NCI-H2227 treated with DMSO at 0.1 percent for 48 hours (cell line): ENCODE measurements at regions not wholly inside any gene's neighbourhood (a gene's known extent, or its start where the extent isn't known, plus 50 kb on each side); places are given as distances from the start of the nearest gene placed in this dataset.

Experiments used
- DNase-seq: peaks from one replicate; lab custom pipeline; 2025; lab: John Stamatoyannopoulos, UW

GRCh38 chr2:238688193-238689153 lies 159.4 kb upstream of the TWIST2 start:
- no peak for DNase-seq

DNA sequence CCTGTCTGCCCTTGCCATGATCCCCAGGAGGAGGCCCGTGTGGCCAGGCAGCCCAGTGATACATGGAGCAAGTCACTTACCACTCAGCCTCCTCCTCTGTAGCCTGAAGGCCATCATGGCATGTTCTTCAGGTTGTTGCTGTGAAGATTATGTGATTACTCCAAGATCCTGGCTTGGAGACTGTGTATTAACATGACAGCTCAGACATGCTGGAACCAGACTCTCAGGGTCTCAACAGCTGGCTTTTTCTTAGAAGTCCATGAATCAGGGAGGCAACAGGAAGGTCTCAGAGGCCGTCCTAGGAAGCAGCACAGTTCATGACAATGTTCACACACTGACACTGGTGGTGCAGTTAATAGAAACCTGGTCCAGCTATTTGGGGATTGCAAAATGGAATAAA lies 158.6 kb upstream of the TWIST2 start:
- no peak for DNase-seq

- no peak for DNase-seq
These were observed 158.0 kb upstream of the TWIST2 start for GRCh38 chr2:238689871-238690389.

- no peak for DNase-seq
These were observed 157.4 kb upstream of the TWIST2 start for GRCh38 chr2:238690511-238690910.

GRCh38 chr2:238691596-238692491 lies 156.0 kb upstream of the TWIST2 start:
- no peak for DNase-seq

GRCh38 chr2:238692562-238692961 lies 155.3 kb upstream of the TWIST2 start:
- no peak for DNase-seq

- no peak for DNase-seq
These were observed 154.4 kb upstream of the TWIST2 start for GRCh38 chr2:238693337-238694093.

GRCh38 chr2:238694136-238694755 lies 153.6 kb upstream of the TWIST2 start:
- DNase-seq: no peak

DNA sequence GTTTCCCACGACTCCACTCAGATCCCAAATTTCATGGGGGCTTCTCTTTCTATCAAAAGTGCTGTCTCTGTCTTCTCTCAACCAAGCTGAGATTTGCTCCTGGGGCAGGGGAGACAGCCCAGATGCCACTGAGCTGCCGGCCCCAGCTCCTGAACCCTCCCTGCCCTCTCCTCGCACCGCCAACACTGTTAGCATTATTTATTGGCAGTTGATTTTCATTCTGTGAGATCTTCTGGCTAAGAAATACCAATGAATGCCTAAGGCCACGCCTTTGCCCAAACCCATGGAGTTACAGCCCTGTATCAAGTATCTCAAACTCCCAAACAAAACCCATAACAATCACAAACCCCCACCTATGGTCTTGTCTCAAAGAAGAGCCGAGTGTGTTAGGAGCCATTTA lies 153.0 kb upstream of the TWIST2 start:
- no peak for DNase-seq

GRCh38 chr2:238695538-238695937 lies 152.3 kb upstream of the TWIST2 start:
- no peak for DNase-seq

DNA sequence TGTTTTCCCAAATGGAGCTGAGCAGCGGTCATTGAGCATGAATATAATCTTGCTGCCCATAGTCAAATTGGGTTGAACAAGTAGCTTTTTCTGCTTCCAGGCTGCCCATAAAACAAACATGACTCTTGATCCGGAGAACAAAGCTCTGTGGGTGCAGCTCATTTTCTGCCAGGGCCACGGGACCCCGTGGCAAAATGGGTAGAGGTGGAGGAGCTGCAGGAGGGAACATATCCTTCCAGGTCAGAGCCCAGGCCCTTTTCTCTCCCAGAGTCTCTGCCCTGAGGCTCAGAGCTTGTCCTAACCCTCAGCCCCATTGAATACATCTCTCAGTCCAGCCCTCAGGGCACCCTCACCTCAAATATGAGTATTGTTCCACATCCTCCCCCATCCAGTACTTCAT lies 151.6 kb upstream of the TWIST2 start:
- DNase-seq: no peak

DNA sequence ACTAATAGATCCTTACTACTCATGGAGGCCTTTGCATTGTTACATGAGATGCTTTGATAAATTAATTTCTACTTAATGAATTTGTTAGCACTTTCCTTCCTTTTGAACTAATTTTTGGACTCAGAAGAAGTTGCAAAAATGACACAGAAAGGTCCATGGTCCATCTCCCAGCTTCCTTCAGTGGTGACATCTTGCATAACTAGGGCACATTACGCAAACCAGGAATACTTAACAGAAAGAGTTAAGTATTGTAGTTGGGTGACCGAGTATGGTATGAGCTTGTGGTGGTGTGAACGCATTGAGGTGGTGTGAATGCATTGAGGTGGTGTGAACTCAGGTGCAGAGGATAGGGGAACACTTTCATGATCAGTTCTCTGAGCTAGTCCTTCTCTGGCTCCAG lies 151.1 kb upstream of the TWIST2 start:
- DNase-seq: no peak

DNA sequence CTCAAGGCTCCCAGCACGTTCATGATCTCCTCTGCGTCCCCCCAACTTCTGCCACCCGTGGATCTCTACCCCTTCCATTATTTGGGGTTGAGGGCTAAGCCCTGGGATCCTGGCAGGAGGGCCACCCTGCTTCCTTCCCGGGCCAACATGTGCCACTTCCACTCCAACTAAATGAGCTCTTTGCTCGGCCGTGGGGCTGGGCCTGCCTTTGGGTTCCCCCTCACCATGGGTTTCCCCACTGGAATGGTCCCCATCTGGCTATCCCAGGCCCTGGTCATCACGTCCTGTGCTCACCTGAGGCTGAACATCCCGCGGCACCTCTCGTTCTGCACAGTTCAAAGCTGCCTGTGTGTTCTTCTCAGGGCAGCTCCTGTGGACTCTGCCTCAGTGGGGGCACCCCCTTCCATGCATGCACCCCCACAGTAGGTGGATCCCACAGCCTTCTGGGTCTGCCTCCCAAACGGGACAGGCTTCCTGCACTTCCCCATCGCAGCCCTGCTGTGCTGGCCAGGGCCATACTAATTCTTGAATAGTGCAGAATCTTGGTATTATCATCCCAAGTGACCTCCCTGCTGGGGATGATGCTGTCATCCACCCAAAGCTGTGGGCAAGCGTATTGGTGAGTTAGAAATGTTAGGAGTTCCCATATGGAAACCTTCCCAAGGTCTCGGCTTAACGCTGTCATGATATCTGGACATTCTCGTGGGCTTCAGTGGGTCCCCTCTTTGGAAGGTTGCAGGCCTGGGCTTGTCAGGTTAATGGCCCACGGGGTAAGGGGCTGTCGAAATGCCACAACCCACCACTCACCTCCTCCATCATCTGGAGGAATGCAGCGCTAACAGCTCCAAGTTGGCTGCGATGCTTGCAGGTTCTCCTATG lies 150.5 kb upstream of the TWIST2 start:
- DNase-seq: no peak

DNA sequence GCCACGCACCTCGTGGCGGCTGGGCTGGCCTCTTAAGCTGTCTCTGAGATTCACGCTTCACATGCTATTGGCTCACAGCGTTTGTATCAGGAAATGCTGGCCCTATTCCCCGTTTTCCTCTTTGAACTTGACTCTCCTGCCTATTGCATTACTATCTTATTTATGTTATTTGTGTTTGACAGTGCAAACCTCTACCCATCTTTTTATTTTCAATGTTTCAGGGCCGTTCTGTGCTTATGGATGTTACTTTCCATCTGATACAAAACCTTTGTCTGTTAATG lies 149.9 kb upstream of the TWIST2 start:
- DNase-seq: no peak

GRCh38 chr2:238698451-238699306 lies 149.2 kb upstream of the TWIST2 start:
- DNase-seq: no peak

DNA sequence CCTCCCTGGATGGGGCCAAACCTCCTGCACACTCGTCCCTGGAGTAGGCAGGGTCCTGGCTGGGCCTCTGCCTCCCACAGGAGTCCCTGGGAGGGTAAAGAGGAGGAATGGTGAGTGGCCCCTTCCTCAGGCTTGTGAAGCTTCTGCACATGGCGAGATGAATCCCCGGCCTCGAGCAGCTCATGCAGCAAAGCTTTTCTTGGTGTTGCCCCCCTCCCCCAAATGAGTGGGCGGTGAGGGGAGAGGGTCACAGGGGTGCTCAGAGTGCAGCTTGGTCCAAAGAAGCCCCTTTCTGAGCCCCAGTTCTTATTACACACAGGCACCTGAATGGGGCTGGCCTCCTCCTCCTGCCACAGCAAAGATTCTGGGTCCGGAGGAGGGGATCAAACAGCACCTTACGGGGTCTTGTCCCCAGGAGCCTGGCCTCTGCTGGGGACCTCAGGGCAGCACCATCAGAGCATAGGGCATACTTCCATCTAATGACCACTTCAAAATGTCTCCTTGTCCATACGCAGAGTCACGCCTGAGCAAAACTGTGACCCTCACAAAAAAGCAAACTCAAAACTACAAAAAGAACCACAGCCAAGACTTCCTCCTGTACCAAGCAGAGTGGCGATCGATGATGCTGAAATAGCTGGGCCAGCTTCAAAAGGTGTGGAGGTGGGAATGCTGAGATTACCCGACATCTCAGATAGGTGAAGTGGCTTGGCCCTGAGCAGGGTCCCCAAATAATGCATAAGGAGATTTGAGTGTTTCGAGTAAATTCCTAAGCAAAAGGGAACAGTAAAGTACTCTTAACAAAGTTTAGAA lies 148.4 kb upstream of the TWIST2 start:
- no peak for DNase-seq

DNA sequence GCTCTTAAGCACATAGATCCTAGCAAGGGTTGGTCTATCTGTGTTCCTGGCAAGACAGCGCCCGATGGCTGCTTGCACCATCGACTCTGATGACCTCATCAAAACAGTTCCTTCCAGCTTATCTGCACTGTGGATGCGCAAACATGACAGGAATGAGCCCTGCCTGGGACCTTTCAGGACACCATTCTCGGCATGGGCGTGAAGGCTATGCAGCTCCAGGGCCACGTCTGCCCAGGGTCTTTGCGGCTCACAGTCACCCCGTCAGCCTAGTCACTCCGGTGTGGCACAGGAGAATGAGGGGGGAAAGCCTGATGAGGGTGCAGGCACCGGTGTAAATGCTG lies 147.8 kb upstream of the TWIST2 start:
- no peak for DNase-seq

GRCh38 chr2:238700506-238701340 lies 147.2 kb upstream of the TWIST2 start:
- DNase-seq: no peak
